IMR-90 (cell line): ENCODE measurements at regions not wholly inside any gene's neighbourhood (a gene's known extent, or its start where the extent isn't known, plus 50 kb on each side); places are given as distances from the start of the nearest gene placed in this dataset.

Experiments
- CTCF ChIP-seq: conservative IDR thresholded peaks from 2 replicates; pipeline ENCODE4 v1.5.1; 2012; ENCODE audit warnings: mild to moderate bottlenecking, low read depth, low read length, improper control_type of control experiment
- ELK1 ChIP-seq: fragments of 150-350 bp; IDR thresholded peaks from 2 replicates; pipeline ENCODE4 v1.6.1; 2016; ENCODE audit warnings: low read depth, mild to moderate bottlenecking, low read length, moderate library complexity, borderline replicate concordance
- NFE2L2 ChIP-seq: fragments of 150-350 bp; IDR thresholded peaks from 2 replicates; pipeline ENCODE4 v1.6.1; 2016; ENCODE audit warnings: low read depth, mild to moderate bottlenecking, low read length
- POLR2A ChIP-seq: IDR thresholded peaks from 2 replicates; pipeline ENCODE4 v1.6.1; 2012; ENCODE audit warnings: mild to moderate bottlenecking, low read depth, low read length
- RAD21 ChIP-seq: IDR thresholded peaks from 2 replicates; pipeline ENCODE4 v1.6.1; 2012; ENCODE audit warnings: low read length, improper control_type of control experiment
- SMC3 ChIP-seq: fragments of 150-350 bp; IDR thresholded peaks from 2 replicates; pipeline ENCODE4 v1.6.1; 2016; ENCODE audit warnings: low read depth, mild to moderate bottlenecking, antibody characterized with exemption, low read length, moderate library complexity
- USF2 ChIP-seq: fragments of 150-350 bp; IDR thresholded peaks from 2 replicates; pipeline ENCODE4 v1.6.1; 2017; ENCODE audit warnings: mild to moderate bottlenecking, antibody characterized with exemption, low read length, low read depth

- no peak for TF ChIP-seq CTCF
- TF ChIP-seq RAD21 = no peak
- TF ChIP-seq USF2 = no peak
- TF ChIP-seq SMC3 = no peak
- TF ChIP-seq POLR2A = no peak
- no peak for TF ChIP-seq NFE2L2
- TF ChIP-seq ELK1 = no peak
Measured at GRCh38 chr6:141729146-141729545, 403.6 kb upstream of the GJE1 start.
